ENCODE measurements at regions not wholly inside any gene's neighbourhood (a gene's known extent, or its start where the extent isn't known, plus 50 kb on each side); places are given as distances from the start of the nearest gene placed in this dataset.

DNA sequence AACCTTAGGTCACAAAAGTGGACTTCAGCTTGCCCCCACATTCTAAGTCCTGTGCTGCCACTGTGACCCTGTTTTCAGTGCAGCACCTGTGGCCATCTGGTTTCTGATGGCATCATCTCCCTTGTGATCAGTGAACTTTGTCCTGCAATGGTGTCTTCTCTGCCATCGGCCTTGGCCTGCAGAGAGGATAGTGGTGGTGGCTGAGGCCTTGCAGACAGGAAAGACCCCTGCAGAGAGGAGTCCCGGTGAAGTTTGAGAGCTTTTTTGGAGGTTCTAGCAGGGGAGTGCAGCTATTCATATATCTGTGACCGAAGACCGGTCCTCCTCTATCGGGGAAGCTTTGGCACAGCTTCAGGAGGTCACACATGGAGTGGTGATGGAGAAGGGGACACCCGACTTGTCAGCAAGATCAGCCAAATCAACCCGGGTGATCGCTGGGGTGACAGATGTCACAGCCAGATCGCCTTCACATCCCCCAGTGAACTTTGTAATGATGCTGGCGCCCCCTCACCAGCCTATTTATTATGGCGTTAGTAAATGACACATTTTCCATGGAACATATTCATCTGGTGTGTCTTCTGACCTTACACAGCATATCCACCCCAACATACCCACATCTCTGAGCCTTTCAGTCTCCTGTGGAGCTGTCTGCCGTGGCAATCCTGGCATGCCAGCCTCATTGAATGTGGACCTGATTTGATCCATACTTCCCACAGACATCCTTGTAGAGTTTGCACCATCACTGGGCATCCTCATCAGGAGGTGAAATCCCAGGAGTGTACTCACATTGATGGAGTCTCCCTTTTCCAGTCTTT is 136.1 kb downstream of the PAPOLA start:
- no peak for DNase-seq (ENCODE audit: low spot score)

DNA sequence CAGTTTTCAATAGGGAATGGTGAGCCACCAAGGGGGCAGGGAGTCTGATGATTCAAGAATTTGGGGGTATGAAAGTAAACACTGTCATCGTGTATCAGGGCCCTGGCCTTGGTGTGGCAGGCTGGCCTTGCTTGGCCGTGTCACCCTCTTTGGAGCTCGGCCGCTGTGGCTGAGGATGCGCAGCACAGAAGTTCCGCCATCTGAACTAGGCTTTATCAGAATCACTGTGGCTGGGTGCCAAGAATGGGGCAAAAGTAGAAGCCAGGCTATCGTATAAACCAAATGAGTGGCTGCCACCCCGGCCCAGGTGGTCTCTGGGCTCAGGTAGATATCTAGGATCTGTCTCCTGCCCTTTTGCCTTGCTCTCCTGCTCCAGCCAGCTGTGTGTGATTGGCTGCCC is 137.4 kb downstream of the PAPOLA start:
- no peak for DNase-seq (ENCODE audit: low spot score)

DNA sequence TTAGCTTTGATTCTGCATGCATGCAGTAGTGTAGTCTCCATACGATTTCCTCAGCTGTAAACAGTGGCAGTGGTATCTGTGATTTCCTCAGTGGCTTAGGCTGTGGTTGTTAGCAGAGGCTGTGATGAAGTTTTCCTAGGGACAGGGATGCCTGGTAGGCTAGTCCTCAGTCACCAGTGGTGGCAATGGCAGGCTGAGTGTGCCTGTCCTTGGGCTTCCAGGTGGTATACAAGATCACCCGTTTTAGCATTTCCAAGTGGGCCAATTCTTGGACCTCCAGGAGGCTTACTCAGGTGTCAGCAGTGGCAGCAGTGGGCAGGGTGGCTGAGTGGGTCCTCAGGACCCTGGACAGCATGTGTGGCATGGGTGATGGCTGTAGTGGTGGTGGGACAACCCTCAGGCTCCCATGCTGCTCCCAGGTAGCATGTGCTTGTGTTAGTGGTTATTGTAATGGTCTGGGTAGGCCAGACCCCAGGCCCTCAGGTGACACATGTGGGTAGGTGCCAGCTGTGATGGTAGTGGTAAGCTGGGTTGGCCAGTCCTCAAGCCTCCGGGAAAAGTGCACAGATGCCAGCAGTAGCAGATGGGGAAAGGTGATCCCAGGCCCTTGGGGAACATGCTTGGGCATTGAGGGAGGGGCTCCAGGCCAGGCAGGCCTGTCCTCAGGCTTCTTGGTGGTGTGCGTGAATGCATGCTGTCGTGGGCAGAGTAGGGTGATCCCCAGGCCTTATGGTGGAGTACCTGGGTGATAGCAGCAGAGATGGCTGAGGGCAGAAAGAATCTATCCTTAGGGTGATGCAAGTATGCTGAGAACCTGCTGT is 146.5 kb downstream of the PAPOLA start:
- DNase-seq (ENCODE audit: low spot score), result no peak

DNA sequence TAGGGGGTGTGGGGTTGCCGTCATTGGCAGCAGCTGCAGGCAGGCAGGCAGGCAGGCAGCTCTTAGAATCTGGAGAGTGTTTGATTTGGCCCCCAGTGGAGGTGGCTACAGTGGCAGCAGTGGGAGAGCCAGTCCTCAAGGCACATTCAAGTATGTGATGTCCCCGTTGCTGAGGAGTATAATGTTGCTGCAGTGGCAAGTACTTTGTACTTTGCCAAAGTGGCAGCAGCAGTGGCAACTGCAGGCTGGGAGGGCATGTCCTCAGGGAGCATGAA is 147.1 kb downstream of the PAPOLA start:
- DNase-seq (ENCODE audit: low spot score), result no peak

DNA sequence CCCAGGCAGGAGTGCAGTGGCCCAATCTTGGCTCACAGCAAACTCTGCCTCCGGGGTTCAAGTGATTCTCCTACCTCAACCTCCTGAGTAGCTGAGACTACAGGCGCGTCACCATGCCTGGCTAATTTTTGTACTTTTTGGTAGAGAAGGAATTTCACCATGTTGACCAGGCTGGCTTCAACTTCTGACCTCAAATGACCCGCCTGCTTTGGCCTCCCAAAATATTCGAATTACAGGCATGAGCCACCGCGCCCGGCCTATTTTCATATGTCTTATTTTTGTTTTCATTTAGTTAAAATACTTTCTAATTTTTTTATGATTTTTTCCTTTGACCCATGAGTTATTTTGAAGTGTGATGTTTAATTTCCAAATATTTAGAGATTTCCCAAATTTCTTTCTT is 143.6 kb upstream of the VRK1 start:
- DNase-seq (ENCODE audit: low spot score), result no peak

DNA sequence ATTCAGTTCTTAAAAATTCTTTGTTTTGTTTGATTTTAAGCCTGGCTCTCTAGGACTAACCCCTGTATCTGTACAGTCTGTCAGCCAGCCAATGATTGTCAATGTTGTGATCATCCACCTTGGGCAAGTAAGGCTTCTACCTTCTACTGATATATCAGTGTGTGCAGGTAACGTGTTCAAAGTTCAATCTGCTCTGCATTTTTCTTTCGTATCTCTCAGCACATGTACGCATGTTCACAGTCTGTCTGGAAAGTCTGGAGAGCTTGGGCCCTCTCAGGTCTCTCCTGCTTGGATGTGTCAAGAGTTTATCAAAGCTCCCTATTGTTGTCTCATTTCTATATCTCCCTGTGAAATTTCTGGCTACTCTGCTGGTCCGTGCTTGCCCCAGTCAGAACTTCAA is 138.6 kb upstream of the VRK1 start:
- no peak for DNase-seq (ENCODE audit: low spot score)

DNA sequence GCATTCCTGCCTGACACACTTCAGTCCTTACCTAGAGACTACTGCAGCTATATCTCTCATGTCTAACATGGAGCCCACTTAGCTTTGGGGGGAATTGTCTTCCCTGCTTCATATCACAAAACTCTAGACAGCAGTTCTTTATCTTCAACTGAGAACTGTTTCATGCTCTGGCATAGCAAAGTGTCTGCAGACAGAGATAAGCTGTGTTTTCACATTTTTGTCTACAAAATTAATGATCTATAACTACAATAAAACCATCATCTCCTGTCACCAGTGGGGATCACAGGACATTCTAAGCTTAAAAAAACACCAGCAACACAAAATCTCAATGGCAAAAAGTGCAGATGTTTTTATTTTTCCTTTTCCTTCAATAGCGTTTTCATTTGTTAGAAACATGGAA is 137.1 kb upstream of the VRK1 start:
- no peak for DNase-seq (ENCODE audit: low spot score)

DNA sequence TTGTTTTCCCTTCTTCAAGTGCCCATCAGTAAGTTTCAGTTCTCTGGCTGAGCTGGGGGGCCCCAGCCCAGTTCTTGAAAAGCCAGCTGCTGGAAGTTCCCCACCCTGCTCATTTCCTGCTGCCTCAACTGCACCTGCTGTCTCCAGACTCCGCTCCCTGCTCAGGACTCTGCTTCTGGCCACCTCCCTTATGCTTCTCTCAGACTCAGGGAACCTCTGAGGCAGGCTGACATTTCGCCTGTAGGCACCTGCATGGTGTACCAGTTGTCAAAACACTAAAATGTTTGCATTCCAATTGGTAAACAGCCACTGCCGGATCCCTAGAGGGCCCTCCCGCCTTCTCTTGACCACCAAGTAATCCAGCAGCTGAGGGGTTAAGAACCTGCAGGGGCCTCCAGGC is 136.5 kb upstream of the VRK1 start:
- no peak for DNase-seq (ENCODE audit: low spot score)

DNA sequence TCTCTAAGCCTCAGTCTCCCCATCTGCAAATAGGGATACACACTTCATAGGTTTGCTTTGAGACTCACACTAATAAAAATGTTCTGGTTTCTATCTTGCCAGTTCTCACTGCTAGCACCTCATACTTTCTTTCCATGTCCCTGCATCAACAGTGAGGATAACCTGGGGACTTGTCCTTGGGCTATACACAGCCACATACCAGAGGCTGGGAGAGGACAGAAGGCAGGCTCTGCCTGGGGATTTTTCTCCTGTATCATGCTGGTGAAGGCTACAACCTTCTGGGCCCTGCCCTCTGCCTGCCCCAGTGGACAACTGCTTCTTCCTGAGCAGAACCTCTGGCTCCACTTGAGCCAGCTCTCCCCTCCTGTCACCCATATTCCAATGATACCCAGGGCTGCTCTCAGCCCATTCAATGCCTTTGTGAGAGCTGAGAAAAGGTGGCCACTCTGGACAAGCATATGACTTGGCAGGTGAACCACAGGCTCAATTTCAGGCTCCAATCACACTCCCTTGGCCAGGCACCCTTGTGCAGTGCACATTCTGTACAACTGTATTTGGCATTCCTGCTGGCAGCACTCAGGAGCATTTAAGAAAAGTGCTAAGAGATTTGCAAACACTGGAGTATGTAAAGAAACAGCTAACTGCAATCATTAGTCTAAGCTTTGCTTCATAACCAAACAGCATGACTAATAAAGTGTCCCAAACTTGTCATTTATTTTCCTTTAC is 135.8 kb upstream of the VRK1 start:
- no peak for DNase-seq (ENCODE audit: low spot score)

DNA sequence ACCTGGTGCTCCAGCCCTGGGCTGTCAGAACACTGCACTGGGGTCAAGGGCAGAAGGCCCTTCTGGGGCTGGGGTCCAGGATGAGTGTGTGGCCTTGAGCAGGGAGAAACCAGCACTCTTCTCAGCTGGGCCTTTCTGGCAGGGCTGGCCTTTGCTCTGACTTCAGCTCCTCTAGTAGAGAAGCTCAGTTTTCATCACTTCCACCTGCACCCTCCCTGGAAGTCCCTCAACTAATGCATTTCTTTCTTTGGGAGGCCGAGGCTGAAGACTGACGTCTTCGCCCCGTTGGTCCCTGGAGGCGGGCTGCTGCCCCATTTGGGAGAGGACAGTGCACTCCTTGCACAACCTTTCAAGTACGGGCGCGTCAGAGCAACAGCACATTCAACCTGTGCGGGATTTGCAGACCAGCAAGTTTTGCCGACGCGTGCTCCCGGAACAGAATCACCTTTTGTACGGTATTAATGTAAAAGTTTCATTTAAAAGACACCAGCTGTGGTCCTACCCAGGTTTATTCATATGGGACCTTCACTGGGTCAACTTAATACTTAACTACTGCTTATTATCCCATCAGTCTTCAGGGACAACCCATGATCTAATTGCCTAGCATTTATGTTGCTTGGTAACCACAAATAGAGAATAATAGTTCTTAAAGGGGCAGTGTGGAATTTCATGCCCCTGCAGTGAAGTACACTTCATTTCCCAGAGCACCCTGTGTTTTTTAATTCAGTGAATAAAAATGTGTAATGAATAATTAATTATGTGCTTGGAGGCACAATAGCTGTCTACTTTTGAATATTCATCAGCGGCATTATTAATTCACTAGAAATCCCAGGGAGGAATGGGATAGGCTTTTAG is 134.8 kb upstream of the VRK1 start:
- no peak for DNase-seq (ENCODE audit: low spot score)

DNA sequence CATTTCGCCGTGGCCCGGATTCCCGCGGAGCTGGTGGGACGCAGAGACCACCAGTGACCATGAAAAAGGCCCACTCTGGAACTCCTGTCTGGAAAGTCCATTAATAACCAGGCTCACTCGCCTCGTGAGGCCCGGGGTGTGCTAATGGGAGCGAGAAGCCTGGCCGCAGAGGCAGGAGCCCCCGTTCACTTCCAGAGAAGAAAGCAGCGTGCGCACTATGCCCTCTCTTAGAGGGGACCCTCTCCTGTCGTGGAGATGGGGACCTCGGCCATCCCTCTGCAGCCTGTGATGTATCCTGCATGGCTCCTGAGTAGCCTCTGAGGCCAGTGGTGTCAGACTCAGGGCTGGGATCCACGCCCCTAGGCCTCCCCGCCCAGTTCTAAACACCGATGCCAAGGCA is 134.1 kb upstream of the VRK1 start:
- DNase-seq (ENCODE audit: low spot score), result no peak

DNA sequence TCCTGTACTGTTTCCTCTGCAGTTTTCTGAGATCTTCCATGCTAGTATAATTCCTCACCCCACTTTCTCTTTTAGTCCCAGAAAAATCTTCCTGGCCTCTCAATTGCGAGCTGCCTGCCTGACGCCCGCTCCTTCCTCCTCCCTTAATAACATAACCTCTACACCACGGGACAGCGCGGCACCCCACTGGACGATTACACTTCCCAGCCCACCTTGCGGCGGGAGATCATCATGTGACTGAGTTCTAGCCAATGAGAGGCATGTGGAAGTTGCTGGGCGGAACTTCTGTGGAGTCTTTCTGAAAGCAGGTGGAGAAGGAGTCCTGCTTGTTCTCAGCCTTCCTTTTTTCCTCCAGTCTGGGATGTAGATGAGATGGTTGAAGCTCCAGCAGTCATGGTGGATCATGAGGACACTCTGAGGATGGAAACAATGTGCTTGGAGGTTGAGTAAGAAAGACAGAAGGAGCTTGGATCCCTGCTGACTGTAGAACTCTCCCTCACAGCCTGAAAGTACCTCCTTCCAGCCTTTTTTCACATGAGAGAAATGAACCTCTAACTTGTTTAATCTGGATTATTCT is 133.6 kb upstream of the VRK1 start:
- no peak for DNase-seq (ENCODE audit: low spot score)

DNA sequence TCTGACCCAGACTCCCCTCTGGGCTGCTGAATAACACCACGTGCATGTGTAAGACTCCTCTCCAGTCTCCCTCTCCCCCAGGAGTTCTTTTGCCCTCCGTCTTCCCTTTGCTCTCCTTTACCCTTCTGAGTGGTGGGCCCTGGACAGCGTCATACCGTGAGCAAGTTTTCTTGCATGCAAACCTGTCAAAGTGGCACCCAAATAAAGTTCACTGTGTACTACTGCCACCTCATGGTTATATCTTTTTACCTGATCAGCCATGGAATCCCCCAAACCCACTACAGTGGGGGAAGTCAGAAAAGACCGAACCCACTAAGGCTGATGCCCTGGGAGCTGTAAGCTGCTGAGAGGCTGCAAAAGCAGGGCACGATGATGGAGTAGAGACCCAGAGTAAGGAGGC is 131.1 kb upstream of the VRK1 start:
- no peak for DNase-seq (ENCODE audit: low spot score)

DNA sequence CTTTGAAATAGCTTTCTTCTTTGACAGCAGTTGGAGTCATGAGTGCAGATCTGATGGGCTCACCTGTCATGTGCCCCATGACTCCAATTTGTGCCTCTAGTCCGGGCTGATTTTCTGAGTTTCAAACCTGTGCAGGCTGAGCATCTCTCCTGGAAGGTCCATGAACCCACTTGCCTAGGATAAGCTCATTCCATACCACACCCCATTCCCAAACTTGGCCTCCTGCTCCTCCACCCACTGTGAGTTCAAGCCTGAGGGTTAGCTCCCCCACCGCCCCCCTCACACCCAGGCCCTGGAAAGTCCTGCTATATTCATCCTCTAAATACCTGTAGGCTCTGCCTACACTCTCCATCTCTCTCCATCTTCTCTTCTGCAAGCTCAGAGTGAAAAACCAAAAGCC is 126.8 kb upstream of the VRK1 start:
- no peak for DNase-seq (ENCODE audit: low spot score)

DNA sequence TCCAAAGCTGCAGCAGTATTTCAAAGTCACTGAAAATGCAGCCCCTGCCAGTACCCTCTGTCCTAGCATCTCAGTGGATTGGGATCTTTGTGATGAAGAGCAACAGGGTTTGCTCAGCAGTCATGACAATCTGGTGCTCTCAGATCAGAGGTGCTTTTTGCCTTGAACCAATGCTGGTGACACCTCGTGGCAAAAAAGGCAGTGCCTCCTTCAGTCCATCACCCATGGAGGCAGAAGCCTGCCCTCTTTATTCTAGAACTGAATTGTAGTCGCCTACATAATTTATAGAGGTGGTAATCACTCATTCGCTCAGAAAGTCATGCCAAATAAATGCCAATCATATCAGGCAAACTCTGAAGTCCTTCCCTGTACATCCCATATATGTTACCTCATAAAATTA is 126.0 kb upstream of the VRK1 start:
- no peak for DNase-seq (ENCODE audit: low spot score)

DNA sequence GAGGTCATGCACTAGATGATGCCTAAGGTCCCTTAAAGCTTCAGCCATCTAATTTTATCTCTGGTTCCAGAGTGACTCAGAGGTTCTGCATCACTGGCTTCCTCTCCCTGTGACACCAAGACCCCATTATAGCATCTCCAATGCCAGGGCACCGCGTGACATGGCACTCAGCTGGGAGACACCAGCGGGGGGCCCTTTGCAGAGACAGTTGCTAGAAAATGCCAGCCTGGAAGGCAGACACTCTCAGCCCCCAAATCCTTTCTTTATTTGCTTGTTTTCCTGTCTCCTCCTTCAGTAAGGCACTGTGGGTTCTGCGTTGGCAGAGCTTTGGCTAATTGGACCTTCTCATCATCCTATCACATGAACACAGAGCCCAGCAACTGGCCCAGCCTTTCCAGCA is 123.5 kb upstream of the VRK1 start:
- DNase-seq (ENCODE audit: low spot score), result no peak

DNA sequence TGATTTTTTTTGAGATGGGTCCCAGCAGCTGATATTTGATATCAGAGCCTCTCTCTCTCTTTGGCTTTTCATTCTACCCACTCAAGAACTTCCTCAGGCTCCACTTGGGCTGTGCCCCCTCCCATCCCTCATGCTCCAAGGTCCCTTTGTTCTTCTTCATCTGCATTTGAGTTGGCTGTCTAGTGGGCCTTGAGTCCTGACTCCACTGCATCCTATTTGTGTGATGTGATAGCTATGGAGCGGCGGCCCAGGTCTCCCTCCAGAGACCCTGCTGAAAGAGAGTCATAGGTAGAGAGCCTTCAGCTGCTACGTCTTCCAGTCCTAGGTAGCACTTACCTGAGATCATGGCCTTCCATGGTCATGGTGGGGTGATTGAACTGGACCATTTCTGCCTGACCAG is 123.1 kb upstream of the VRK1 start:
- DNase-seq (ENCODE audit: low spot score), result no peak

DNA sequence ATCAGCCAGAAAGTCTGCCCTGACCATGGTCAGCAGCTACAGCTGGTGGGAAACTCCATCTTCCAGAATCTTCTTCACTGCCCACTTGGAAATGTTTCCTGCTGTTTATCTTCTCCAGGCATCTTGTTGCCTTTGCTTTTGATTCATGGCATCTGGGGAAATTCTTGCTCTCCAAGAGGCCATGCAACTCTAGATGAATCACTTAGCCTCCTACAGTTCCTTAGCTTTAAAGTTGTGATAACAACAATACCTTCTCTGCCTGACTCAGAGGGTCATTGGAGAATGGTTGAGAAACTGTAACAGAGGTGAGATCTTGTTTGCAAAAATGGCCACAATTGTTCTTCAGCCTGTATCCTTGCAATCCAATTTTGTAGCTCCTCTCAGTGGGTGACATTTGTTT is 121.0 kb upstream of the VRK1 start:
- no peak for DNase-seq (ENCODE audit: low spot score)

DNA sequence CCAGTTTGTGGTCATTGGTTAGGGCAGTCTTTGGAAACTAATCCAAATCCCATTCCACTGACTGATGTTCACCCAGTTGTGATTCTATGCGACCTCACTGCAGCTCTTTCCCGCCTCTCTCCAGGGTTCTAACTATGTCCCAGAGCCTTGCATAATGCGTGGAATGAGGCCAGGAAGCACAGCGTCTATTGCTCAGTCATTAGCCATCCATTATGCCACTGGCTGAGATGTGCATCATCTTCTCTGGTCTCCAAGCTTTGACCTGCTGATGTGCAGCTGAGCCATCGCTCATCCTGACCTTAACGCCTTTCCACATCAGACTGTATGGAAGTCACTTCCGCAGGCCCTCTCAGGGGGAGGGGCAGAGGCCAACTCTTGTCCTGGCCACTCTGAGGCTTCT is 115.4 kb upstream of the VRK1 start:
- DNase-seq (ENCODE audit: low spot score), result no peak

DNA sequence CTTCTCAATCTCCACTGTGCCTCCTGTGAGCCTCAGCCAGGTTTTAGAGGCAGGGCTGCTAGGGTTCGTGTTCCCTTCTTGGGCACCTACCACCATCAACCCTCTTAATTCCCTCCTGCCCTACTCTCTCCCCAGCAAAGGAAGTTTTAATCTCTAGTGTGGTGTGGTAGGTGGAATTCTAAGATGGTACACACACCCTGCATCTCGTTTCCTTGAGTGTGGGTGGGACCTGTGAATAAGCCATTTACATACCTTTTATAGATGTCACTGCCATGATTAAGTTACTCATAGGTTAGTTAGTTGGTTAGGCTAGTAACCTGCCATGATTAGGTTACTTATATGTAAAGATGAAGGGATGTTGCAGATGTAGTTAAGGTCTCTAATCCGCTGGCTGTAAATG is 114.8 kb upstream of the VRK1 start:
- DNase-seq (ENCODE audit: low spot score), result no peak

DNA sequence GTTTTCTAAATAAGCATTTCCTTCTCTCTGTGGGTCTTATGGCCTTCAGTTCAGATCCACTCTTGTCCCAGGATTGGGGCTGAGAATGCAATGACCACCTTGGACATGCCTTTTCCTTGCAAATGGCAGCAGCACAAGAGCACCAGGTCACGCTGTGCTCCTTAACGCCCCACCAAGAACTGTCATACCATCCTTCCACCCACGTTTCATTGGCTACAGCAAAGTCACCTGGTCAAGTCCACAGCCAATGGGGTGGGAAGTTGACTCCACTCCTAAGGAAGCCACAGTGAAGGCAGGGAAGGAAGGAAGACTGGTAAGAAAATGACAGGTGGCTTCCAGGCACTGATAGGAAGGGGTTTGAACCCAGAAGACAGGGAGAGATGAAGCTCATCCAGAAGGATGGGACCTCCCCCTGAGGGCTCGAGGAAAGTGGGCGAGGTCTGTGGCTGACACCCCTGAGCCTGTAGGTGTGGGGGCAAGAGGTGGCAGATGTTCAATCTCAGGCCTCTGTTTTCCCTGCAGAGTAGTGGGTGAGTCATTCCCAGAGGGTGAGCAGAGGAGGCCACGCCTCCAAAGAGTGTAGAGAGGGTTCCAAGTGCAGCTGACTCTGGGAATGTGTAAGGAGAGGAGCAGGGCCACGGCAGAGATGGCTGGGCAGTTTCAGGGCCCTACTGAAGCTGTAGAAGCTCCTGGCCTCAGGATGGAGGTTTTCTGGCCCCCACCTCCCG is 113.5 kb upstream of the VRK1 start:
- no peak for DNase-seq (ENCODE audit: low spot score)

All from AG08395 (cell line).